GM23338 (cell line): ENCODE measurements at regions not wholly inside any gene's neighbourhood (a gene's known extent, or its start where the extent isn't known, plus 50 kb on each side); places are given as distances from the start of the nearest gene placed in this dataset.

Experiments
- CREB1 ChIP-seq: fragments of 250-450 bp; sonication (Bioruptor Pico); IDR thresholded peaks from 2 replicates; pipeline ENCODE4 v1.5.0; 2020; ENCODE audit warnings: low read depth, mild to moderate bottlenecking, moderate library complexity
- ETS1 ChIP-seq: IDR thresholded peaks from 2 replicates; pipeline ENCODE4 v1.6.1; 2016; ENCODE audit warnings: antibody characterized with exemption
- EZH2 ChIP-seq: fragments of 200-600 bp; sonication (generic); IDR thresholded peaks from one replicate; pipeline ENCODE4 v1.8.0; 2017; ENCODE audit warnings: antibody characterized with exemption, mild to moderate bottlenecking, low read depth; ENCODE audit not compliant: unreplicated experiment
- NANOG ChIP-seq: IDR thresholded peaks from 2 replicates; pipeline ENCODE4 v1.6.1; 2016; ENCODE audit warnings: antibody characterized with exemption, borderline replicate concordance
- REST ChIP-seq: IDR thresholded peaks from one replicate; pipeline ENCODE4 v1.6.1; 2018; ENCODE audit warnings: antibody characterized with exemption; ENCODE audit not compliant: unreplicated experiment
- STAT1 ChIP-seq: IDR thresholded peaks from one replicate; pipeline ENCODE4 v1.6.1; 2016; ENCODE audit warnings: antibody characterized with exemption; ENCODE audit not compliant: unreplicated experiment
- ZNF114 ChIP-seq: fragments of 250-450 bp; sonication (Bioruptor Pico); IDR thresholded peaks from 2 replicates; pipeline ENCODE4 v1.5.0; 2020; ENCODE audit warnings: mild to moderate bottlenecking, moderate library complexity
- ZNF331 ChIP-seq: fragments of 250-450 bp; sonication (Bioruptor Pico); IDR thresholded peaks from 2 replicates; pipeline ENCODE4 v1.5.0; 2020; ENCODE audit warnings: low read depth, mild to moderate bottlenecking, moderate library complexity
- ZNF462 ChIP-seq: fragments of 250-450 bp; sonication (Bioruptor Pico); IDR thresholded peaks from 2 replicates; pipeline ENCODE4 v1.5.0; 2020; ENCODE audit warnings: mild to moderate bottlenecking, moderate library complexity

GRCh38 chr11:29751618-29752017 is 265.2 kb downstream of the KCNA4 start (continued):
- TF ChIP-seq ZNF462 (CRISPR knock-in tag) (no peak), CREB1 (CRISPR knock-in tag) (no peak), ETS1 (no peak), ZNF331 (CRISPR knock-in tag) (no peak), NANOG (no peak), ZNF114 (no peak), EZH2 (no peak), REST (no peak), STAT1 (no peak)
